GM21515 (cell line): ENCODE measurements at regions not wholly inside any gene's neighbourhood (a gene's known extent, or its start where the extent isn't known, plus 50 kb on each side); places are given as distances from the start of the nearest gene placed in this dataset.

ENCODE experiments used
- ATAC-seq: cut with Tn5 transposase; IDR thresholded peaks from one replicate; pipeline ENCODE4 v1.9.1; 2021; ENCODE audit not compliant: unreplicated experiment

DNA sequence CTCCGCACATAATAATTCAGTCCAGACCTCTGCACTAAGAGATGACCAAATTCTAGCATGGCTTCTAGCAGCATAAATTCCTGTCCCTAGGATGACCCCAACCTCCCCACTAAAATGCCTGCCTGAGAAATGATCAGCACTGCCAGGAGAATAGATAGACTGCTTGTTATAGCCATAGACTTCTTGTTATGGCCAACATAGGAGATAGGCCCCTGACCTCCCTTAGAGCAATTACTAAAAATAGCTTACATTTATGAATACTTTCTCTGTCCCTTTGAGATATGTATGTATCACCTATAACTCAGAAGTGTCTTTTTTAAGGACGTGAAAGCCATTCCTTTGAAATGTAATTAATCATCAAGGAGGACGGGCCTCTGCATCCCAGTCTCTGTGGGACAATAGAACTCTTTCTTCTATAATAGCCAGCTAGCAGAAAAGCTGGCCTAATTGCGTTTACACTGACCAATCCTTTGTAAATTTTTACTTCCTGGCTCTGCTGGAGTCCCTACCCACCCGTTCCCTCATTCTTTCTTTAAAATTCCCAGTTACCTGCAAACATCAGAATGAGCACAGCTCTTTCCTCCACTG, 1002.7 kb downstream of the CDH18 start:
- no peak for ATAC-seq

DNA sequence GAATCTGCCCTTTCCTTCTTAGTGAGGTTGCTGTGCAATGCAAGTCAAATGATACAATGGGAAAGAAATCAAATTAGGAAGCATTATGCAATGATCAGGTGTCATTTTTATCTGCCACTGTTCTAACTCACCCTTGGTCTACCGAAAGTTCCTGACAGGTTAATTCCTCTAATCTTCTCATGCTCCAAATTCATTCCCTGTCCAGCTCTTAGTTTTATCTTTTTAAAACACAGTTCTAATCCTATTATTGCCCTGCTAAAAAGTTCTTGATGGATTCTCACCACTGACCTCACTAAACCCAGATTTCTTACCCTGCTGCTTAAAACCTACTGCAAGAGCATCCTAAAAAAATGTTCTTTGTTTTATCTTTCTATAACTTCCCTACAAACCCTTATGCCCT, 1000.9 kb downstream of the CDH18 start:
- no peak for ATAC-seq

DNA sequence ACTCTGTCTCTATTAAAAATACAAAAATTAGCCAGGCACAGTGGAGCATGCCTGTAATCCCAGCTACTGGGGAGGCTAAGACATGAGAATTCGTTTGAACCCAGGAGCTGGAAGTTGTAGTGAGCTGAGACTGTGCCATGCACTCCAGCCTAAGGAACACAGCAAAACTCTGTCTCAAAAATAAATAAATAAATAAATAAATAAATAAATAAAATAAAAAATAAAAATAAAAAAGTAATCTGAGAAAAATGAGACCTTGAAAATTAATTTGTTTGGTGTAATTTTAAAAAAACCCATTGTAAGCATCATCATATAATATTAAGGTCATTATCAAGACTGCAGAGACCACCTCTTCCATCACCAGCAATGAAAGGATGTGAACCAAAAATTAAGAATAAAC, 997.1 kb downstream of the CDH18 start:
- no peak for ATAC-seq

DNA sequence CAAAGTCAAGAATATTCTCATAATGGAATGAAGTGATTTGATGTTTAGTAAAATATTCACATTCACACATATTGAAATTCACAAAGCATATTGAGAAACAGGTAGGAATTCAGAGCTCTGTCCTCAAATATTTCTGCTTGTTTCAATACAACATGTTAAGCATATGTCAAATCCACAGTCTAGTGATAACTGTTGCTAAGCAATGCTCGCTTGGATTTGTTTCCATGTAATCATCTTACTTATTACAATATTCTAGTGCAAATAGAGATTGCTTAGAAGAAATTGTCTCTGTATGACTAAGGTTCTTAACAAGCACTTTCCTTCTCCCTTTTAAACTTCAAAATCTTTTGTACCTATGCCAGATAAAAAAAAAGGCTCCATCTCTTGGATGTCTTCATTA, 995.7 kb downstream of the CDH18 start:
- ATAC-seq, result no peak

DNA sequence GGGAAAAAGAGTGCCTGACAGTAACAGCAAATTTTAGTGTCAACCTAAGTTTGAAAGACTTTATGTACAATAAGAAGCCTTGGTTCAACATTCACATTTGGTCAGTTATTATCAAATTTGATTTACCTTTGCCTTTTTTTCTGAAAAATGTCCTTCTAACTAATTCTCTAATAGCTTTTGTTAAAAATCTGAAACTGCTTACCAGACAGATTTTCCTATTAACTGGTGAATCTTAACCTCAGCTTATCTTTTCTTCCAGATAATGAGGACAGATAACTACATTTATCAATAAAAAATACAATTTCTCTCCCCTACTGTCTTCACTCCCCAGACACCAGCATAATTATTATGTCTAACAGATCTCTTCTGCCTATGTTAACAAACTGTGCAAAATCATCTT, 988.5 kb downstream of the CDH18 start:
- no peak for ATAC-seq

DNA sequence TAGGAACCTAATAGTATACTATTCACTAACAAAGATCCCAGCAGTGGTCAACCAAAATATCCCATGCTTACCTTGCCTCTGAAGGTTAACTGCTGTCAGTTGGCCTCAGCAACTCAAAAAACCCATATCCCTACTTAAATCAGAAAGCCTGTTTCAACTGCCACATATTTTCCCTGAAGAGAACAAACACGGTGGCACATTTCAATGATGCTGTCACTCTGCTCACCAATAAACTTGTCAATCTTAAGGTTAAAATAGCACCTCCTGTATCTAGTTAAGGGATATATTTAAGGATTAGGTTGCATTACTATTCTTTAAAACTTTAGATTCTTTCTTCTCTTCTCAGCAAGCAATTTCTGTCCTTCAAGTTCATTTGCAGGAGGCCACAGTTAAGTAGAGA, 986.9 kb downstream of the CDH18 start:
- no peak for ATAC-seq

DNA sequence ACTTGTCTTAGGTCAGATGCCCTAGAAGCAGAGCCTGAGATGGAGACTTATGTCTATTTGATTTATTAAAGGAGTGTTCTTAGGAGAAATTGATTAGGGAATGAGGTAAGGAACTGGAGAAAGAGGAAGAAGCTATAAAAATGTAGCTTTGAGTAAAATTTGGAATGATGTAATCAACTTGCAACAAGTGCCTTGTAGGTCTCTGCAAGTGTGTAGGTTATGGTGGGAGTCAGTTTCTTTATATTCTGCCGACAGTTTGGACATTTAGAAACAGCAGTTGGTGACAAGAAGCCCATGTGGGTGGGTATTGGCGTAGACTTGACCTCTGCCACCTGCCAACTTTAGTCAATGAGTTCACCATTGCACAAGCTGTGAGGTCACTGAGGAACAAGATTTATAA, 986.5 kb downstream of the CDH18 start:
- ATAC-seq, result no peak

DNA sequence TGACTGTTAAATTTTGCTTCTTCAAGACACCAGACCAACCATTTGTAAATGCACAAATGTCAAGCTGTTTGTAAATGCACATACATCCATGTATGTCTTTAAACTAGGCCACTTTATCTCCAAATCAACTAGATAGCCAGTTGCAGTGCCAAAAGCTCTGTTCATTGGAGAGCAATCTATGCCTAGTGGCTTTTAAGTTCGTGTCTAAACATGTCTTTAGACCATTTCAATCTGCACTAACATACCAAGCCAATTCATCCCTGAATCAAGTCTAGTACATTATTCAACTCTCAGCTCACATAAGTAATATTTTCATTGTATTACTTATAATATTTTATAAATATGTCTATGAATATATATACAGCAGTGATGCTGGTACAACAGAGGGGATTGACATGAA, 985.9 kb downstream of the CDH18 start:
- no peak for ATAC-seq

DNA sequence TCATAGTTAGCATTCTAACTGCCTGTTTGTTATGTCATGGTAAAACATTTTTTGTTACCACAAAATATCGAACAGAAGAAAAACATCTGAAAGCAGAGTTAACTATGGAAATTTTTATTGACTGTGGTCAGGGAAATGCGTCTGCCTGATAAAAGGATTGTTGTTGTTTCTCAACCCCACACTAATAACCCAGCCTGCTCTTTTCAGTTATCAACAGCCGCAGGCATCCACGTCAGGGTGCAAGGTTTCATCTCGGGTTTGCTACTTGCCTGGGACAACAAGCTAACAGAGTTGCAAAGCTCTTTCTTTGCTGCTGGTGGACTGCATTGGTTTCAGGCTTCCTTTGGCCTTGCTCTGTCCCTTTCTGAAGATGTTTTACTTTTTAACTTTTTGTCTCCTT, 969.2 kb downstream of the CDH18 start:
- ATAC-seq, result no peak

DNA sequence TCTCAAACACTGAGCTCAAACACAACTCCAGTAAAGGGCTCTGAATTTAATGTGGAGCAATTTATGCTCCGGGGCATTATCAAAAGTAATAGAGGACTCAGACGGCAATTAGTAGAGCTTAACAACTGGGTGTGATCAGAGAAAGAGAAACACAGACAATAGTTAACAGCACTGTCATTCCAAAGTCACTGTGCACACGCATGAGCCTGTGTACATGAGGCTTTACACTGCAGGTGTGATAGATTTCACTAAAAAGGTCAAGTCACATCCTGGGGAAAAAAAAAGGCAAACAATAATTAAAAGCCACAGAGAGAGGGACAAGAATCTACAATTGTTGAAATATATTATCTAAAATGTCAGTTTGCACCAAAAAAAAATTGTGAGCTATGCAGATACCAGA, 956.5 kb downstream of the CDH18 start:
- no peak for ATAC-seq

DNA sequence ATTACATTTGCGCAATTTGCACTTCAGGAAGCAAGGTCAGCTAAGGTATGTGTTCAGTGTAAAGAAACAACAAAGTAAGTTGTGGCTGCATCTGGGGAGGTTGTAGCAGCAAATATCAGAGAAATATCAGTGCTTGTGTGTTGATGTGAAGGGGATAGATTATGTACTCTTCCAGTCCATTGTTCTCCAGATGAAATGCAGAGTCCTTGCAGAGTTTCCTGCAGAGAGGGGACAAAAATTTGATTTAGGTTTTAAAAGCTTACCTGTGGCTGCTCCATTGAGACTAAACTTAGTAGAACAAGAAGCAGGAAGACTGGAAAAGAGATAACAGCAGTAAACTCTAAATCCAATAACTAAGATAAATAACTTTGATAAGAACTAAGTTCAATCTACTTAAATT, 952.2 kb downstream of the CDH18 start:
- ATAC-seq, result no peak

DNA sequence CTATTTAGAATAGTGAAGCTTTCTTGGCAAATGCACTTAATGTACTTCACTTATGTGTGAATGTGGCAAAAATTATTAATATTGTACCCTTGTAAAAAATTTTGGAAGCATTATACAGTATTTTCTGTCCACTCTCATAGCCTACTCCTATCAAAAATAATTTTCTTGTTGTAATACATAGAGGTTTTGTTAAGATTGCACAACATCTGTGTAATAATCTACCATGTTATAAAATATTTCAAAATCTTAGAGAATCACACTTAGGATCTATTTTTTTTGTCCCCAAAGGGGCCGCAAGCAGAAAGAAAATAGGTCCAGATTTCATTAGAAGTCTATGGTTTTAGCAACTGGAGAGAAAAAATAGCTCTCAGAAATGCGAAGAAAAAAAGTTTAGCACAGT, 945.9 kb downstream of the CDH18 start:
- no peak for ATAC-seq

DNA sequence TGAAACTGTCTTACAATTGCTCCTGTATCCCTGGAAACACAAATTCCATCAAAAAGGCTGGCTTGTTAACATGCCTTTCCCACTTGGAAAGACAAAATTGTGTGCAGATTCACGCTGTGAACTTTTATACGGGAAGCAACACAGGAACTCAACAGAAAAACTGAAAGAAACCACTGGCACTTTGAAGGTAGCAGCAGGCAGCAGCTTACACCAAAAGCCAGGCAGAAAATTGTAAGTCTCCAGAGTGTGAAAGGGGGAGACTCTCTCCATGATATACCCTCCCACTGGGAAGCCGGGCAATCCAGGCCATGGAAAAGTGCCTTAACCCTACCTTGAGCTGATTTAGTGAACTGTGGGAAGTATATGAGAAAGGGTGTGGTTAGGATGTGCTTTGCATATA, 943.7 kb downstream of the CDH18 start:
- no peak for ATAC-seq

DNA sequence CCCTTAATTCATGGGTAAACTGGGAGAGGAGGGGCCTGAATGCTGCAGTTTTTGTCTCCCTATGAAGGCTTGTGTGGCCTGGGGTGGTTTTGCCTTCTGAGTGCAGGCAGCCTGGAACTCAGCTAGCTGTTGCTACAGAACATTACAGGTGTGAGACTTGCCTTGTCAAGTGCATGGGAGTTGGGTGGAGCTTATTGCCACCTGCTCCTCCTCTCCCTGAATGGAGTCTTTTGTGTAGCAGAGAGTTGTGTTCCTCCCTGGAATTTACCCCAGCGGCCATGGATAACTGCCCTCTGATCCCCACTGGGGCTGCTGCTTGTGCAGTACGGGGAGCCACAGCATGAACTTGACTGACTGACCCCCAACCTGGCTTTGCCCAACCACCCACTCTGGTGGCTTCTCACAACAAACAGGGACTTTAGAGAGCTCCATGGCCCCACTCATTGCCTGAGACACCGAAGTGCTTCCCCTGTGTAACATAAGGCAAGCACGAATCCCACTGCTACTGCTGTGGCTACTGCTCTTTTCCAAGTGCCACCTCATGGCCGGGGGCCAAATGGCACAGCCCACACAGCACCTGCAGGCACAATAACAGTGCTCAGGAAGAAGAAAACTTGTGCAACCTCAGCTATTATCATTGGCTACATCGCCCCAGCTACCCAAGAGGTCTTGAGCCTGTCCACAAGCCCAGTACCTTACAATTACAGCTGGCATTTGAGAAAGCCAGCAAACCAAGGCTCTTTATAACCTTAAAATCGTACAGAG, 942.9 kb downstream of the CDH18 start:
- no peak for ATAC-seq

DNA sequence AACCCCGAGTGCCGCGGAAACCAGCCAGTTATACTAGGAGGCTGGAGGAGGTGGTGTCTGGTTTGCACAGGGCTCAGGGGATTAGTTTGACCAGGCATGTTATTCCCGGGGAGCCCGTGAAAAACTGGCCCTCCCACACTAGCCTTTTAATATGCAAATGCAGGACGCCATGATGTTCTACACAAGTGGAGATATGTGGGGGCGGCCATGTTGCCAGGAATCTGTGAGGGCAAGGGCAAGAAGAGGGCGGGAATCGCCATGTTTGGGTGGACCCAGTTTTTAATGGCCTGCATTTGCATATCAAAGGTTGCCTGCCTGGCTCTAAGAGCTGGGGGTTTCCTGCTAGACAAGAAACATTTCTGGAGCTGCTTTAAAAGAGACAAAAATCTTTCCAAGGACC, 940.7 kb downstream of the CDH18 start:
- no peak for ATAC-seq

DNA sequence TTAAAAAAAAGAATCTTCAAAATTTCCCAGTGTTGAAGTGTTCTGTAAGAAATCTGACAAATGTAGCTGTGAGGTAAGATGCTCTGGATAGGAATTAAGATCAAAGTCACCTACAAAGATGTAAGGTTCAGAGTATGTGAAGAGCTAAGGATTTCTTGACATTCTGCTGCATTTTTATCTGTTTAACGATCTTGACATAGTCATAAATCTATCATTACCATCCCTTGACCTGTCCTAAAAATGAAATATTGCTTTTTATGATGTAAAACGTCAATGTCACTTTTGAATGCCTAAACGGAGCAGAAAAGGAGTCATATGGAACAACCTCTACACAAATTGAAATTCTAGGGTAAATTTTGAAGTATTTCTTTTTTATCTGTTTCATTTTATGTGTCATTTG, 939.3 kb downstream of the CDH18 start:
- no peak for ATAC-seq

DNA sequence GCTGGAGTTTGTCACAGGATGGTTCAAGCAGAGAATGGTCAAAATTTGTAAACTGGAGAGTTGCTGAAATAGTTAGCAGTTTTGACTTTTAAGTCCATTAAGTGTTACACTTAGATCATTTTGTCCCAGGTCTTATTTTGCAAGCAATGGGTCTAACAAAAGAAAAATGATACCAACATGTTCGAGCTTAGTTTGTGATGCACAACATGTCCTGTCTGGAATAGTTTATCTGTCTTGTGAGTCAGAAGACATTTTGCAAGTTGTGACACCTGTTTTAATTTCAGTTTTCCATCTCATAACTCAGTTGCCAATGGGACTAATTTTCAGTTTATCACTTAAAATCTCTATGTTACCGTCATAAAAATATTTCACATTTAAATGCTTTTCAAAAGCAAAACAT, 929.8 kb downstream of the CDH18 start:
- ATAC-seq, result no peak

DNA sequence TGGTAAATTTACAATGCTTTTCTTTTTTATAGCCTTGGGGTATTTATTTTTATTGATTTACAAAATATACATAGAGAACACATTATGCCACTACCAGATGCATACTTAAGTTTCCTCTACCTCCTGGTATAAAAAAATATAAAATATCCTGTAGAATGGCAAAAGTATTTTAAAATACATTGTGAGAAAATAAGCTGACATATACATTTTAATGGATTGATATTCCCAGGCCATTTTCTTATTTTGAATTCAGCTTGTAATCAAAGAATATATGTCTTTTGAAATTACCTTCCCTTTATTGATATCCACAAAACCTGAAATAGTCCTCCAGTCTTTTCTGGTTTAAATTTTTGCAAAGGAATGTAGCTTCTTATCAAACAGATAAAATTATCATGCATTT, 923.9 kb downstream of the CDH18 start:
- ATAC-seq, result no peak

DNA sequence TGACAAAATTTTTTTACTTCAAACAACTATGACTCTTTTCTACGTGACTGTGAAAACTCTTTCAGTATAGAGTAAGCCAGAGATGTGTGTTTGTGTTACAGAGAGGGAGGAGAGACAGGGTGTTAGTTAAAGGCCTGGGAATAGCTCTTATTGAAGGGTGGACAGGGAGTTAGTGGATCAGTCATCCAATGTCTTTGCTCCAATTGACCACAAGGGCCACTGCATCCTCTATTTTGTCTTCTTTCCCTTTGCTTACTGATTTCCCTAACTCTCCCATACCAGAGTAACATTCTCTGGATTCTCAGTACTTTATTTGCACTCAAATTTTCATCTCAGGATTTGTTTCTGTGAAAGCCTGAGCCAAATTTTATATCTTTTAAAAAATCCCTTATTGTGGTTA, 920.3 kb downstream of the CDH18 start:
- ATAC-seq, result no peak

DNA sequence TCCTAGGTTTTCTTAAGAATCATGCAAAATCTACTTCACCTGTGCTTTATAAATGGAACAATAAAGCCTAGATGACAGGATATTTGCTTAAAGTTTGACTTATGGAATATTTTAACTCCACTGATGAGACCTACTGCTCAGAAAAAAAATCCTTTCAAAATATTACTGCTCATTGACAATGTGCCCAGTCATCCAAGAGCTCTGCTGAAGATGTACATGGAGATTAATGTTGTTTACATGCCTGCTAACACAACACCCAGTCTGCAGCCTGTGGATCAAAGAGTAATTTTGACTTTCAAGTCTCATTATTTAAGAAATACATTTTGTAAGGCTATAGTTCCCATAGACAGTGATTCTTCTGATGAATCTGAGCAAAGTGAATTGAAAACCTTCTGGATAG, 889.6 kb downstream of the CDH18 start:
- no peak for ATAC-seq

DNA sequence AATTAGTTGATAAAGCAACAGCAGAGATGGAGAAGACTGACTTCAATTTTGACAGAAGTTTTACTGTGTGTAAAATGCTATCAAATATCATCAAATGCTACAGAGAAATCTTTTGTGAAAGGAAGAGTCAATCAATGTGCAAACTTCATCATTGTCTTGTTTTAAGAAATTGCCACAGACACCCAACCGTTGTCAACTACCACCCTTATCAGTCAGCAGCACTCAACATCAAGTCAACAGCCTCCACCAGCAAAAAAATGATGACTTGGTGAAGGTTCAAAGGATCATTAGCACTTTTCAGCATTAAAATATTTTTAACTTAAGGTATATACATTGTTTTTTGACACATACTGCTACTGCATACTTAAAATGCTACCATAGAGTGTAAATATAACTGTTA, 888.8 kb downstream of the CDH18 start:
- ATAC-seq, result no peak

DNA sequence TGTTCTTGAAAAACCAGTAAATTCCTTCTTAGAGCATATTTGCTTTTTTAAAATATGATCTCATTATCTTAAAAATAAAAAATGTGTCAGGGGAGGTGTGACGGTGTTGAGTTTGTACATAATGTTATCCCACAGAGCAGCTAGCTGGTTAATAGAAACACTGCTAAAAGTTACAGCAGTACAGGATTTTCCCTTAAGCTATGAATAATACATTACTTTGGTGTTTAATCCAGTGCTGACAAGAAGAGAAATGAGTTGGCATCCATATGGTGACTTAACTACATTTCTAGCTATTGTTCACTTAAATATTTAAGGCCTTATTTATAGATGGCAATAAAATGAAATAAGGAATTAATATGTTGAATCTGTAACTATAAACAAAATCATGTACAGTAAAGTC, 883.1 kb downstream of the CDH18 start:
- no peak for ATAC-seq

DNA sequence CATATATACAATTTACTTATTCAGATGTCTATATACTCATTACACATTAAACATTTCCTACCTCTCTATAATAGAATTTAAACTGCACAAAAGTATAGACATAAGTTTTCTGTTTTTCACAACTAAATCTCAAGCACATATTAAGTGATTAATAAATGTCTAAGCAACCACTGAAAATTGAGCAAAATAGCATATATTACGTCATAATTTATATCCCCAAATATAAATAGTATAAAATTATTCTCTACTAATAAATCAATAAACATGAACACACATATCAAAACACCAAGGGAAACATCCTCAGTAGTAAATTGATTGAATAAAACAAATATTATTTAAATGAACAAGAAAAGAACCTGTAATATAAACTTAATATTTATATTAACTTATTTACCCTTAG, 865.1 kb downstream of the CDH18 start:
- no peak for ATAC-seq
